AG20443 (cell line): ENCODE measurements at regions not wholly inside any gene's neighbourhood (a gene's known extent, or its start where the extent isn't known, plus 50 kb on each side); places are given as distances from the start of the nearest gene placed in this dataset.

Source experiments
- DNase-seq: peaks from one replicate; pipeline ENCODE4 v3.0.0; 2012; ENCODE audit warnings: low spot score, mixed read lengths

DNA sequence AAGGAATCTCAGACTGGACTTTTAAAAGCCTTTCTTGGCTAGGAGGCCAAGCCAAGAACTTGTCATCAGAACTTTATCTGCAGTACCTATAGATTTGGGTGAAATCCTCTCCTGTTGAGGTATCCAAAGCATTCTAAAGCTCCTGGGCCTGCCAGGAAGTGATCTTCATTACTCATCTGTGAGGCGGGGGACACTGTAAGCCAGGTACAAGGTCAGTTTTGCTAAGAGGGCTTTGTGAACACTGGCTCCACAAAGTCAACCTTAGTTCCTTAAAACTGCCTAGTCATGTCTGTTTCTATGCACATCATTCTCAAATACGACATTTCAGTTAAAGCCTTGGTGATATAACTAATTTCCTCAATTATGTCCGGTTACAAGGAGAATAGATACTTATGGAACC, 236.7 kb downstream of the PIK3R1 start:
- DNase-seq, result no peak

DNA sequence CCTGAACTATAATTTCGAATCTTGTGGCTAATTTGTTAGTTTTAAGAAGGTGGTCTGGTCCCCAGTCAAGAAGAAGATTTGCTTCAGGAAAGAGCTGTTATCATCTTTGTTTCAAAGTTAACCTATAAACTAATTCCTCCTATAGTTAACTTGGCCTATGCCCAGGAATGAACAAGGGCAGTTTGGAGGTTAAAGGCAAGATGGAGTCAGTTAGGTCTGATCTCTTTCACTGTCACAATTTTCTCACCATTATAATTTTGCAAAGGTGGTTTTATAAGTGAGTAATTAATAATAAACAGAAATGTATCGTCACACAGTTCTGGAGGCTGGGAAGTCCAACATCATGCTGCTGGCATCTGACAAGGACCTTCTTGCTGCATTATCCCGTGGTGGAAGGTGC, 238.6 kb downstream of the PIK3R1 start:
- DNase-seq, result no peak

DNA sequence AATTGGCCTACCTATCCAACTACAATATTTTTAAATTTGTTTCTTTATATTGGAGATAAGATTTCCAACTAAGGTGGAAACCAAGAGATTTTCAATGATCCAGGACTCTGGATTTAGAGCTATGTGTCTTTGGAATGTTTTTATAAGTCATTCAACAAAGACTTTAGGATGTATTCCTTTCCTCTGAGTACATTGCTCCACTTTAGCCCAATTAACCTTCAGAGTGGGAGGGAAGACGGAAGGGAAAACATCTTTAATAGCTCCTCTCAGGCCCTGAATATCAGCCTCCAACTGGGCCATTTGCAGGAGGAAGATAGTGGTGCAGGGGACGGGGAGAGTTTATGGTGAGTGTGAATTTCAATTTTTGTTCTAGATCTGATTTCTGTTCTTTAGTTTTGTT, 239.2 kb downstream of the PIK3R1 start:
- DNase-seq, result peak; percentile 13

DNA sequence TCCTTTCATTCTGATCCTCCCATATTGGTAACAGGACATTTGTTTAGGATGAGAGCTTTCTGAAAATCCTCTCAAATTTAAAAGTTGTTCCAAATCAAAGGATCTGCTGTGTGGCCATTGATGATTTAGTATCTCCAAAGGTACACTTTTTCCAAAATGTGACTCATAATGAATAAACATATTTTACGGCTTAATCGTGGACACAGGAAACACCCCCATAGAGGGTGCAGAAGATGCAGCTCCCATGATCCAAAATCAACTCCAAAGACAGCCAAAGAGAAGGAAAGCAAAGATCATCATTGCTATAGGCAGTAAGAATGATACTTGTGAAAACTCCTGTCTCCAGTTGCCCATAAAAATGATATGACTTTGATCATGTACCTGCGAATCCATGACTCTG, 239.7 kb downstream of the PIK3R1 start:
- no peak for DNase-seq

DNA sequence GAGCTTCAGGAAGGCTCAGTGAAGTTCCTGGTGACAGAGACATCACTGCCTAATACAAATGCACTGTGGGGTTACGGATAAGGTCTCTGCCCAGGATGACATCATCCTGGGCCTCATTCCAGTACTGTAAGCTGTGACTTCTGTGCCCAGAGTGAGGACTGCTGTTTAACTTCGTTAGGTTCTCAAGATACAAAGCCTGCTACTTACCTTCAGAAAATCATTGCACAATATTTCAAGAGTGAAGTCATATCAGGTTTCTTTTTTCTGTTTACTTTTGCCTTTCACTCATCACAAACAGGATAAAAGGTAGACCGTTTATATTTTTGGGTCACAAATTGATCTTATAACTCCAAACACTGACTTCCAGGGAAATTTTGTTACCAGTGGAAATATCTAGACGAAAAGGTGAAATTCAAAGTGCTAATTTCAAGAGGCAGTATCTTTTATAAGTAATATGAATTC, 241.2 kb downstream of the PIK3R1 start:
- peak; percentile 57 for DNase-seq

DNA sequence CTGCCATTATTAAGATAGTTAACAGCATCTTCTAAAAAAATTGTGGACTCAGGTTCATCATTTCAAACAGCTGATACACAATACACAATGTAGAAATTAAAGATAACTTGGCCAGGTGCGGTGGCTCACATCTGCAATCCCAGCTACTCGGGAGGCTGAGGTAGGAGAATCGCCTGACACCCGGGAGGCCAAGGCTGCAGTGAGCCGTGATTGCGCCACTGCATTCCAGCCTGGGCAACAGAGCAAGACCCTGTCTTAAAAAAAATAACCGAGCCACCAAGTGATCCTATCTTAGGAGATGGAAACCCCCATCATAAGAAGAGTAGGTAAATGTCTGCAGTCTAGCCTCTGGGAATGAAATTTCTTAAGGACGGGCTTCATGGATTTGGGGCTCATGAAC, 241.7 kb downstream of the PIK3R1 start:
- DNase-seq, result no peak

DNA sequence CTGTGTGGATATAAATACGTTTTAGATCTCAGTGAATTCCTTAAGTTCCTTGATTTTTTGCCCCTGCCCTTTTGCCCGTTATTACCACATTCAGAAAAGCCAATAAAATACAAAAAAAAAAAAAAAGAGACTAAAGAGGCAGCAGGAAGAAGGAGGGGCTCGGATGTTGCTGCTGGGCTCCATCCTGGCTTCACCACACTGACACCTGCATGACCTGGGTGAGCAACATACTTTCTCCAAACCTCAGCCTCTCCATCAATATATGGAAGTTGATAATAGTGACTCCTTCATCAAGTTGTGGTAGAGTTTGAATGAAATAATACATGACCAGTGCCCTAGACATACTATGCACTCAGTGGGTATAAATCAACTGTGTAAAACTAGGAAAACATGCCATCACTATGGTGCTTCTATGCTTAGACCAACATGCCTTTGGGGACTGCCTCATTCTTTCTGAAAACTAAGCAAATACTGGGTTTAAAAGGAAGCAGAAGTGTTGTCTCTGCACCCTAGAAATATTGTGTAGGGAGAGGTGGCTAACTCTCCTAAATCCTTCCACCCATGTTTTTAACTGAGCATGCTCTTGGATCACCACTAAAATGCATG, 243.0 kb downstream of the PIK3R1 start:
- DNase-seq, result no peak

DNA sequence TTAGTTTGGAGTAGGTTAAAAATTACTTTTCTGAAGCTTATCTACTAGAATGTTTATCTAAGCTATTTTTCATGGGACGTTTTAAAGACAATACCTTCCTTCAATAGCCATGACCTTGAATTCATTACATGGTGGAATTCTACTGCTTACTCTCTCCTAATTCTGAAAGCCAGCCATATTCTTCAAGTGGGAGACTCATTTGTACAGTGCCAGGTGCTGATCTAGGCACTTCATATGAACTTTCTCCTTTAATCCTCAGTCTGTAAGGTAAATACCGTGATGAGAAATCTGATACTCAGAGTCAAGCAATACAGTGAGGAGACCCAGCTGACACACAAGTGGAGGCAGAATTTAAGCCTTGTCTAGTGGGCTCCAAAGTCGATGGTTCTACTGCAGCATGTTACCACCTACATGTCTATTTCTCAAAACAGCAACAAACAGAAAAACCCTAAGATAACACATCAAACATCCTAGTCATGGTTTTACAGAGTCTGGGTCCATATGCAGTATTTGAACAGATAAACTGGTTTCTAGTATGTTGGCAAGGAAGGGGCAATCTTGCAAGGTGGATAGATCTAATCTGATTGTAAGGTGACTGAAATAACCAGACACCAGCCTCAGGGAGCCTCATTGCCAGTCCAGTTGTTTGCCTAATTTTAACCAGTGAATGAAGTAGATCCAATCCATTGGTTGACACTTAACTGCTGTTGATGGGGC, 243.7 kb downstream of the PIK3R1 start:
- no peak for DNase-seq

DNA sequence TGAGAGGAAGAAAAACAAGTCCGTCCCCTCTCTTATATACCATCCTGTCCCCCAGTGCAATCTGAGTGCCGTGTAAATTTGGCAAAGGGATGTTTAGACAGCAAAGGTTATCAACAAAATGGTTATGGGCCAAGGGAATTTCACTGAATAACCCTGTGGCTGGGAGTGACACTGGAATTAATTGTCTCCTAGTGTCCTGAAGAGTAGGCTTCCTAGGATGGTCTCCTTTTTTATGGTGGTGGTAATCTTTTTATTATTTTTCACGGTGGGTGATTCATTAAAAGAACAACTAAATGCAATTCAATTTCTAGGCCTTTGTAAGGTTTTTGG, 244.2 kb downstream of the PIK3R1 start:
- DNase-seq, result no peak

DNA sequence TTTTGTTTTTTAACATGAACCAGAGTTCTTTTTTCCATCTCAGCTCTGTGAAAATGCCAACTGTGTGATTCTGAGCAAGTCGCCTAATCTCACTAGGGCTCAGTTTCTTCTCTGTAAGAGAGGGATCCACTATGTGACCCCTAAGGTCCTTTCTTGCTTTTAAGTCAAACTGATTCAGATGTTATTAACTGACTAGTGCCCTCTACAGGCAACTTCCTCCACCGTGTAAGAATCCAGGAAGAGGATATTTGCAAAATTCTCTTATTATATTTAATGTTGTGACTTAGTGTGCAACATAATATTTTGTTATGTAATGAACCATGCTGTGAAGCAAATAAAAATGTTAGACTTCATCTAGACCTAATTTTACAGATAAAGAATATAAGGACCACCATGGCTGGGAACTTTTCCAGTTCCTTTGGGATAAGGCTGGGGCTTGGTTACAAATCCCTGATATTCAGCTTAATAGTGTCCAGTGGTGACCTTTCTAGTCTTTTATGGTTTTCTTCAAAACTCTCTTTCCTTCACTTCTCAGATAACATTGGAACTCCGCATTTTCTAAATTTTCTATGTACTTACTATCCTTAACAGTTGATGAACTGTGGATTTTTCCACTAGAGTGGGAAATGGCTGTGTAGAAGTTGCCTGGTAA, 244.7 kb downstream of the PIK3R1 start:
- peak; percentile 38 for DNase-seq

DNA sequence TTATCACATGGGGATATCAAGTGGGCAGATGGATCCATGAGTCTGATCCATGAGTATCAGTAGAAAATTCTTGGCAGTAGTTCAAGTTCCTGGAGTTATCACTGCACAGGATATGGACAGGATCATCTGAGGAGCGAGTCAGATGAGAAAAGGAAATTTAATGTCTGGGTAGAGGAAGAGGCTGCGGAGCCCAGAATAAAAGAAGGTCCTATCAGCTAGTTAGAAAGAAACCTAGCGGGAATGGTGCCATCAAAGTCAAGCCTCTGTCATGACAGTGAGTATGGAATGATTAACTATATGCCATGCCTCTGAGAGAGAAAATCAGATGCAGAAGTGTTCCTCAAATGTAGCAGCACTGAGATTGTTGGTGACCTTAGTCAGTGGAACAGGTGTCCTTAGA, 248.1 kb downstream of the PIK3R1 start:
- no peak for DNase-seq

DNA sequence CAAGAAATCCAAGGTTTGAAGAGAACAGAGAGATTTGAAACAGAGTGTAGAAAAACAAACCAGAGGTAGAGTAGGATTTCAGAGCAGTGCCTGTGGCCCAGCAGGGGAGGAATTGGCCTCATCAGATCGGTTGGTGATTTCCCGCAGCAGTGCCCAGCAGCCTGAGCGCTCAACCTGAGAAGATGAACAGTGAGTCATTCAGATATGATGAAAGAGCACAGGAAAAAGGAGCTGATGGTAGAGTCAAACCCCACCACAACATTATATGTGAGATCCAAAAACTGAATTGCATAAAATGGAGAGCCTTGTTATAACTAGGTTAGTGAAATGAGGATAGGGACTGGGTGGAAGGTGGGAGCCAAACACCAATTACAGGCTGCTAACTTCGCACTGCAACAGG, 248.9 kb downstream of the PIK3R1 start:
- no peak for DNase-seq

DNA sequence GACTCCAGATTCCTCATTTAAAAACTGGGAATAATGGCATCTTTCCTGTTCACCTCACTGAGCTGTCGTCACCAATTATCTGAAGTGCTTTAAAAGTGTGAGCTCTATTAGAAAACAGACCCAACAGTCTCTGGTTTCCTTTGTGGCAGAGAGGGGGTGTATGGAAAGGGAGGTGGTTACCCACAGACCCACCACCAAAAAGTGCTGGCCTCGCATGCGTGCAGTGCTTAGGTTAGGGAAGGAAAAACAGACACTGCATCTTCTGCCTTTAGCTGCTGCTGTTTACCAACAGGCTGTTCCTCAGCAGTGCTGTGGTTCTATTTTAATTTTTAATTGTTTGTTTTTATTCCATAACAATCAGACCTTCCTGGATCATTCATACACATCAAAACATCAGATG, 249.6 kb downstream of the PIK3R1 start:
- DNase-seq, result no peak

DNA sequence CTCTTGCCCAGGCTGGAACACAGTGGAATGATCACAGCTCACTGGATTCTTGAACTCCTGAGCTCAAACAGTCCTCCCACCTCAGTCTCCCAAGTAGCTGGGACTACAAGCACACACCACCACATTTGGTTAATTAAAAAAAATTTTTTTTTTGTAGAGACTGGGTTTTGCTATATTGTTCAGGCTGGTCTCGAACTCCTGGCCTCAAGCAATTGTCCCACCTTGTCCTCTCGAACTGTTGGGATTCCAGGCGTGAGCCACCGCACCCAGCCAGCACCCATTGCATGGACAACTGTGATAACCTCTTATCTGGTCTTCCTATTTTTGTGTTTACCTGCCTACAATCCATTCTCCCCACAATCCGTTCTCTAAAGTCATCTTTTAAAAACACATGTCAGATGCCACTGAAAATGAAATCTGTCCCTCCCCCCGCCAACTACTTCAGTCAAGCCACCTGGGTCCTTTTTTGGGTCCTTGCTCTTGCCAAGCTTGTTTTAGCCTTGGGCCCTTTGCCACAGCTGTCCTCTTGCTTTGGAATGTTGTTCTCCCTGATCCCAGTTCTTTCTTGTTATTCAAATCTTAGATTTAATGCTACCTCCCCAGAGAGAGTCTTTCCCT, 250.5 kb downstream of the PIK3R1 start:
- DNase-seq, result no peak

DNA sequence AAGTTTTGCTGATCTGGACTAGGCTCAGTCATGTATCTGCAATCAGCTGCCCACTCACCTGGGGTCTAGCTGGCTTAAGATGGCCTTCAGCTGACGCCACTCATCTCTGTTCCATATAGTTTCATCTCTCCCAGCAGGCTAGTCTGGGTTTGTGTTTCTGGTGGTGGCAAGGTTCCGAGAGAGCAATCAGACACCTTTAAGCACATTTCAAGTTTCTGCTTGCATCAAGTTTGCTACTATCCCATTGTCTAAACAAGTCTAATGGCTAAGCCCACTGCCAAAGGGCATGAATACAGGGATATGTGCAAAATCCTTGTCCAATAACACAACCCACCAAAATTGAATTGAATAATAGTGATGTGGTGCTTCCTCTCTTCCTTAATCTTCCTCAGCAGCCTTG, 251.7 kb downstream of the PIK3R1 start:
- no peak for DNase-seq

DNA sequence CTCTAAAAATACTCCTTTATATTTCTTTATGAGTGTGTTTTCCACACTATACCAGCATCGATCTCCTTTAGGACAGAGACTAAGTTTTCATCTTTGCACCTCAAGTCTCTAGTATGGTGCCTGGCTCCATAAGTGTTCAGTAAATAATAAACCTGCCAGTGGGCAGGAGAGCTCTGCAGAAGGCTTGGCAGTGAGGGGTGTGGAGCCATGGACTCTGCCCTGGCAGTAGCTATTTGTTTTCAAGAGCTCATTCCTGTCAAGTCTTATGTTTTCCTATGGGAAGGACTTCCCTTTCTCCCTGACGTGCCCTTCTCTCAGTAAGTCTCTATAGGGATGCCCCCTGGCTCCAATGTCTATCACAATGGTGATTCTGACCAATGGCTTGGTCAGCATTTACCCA, 252.2 kb downstream of the PIK3R1 start:
- no peak for DNase-seq

DNA sequence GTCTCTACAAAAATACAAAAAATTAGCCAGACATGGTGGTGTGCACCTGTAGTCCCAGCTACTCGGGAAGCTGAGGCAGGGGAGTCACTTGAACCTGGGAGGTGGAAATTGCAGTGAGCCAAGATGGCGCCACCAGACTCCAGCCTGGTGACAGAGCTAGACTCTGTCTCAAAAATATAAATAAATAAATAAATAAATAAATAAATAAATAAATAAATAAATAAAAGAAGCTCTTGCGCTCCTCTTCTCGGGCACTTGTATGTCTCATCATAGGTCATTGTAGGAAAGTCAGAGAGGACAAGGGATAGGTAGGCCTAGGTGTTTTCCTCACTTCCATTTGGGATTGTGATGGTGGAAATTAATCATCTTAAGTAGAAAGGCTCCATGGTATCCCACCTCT, 252.8 kb downstream of the PIK3R1 start:
- no peak for DNase-seq

DNA sequence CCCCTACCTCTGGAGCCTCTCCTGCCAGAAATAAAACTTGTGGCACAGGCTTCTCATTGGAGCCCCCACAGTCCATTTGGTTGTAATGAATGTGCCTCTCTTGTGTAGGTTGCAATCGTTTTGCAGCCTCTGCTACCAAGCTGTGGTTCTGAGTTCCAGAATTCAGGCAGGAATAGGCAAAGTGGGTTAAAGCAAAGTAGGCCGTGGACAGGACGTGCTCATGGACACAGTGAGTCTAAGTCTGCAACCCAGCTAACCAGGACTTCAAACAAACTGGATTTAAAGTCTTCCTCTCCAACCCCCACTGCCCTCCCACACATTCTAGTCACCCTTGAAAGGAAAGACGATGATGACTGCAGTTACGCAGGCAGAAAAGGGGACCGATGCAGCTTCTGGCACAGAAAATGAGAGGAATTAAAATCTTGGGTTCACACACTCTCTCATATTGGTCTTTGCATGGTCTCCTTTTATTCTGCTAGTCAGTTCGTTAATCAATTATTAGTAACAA, 260.0 kb downstream of the PIK3R1 start:
- DNase-seq, result no peak

DNA sequence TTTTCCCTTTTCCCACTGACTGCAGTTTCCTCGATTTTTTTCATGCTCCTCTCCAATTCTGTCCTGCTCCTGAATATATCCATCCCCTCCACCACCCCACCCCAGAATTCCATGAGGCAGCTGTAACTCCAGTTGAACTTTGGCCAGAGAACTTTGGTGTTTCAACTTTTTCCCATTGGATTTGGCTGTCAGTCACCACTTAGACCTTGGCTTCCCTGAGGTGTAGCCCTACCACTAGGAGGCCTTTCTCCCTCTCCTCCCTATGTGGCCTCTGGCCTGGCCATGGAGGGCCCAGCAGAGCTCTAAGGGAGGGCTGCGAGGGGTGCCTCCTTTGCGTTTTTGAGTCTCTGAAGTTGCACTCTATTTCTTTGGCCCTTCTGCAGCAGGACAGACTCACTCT, 261.3 kb downstream of the PIK3R1 start:
- DNase-seq, result no peak

DNA sequence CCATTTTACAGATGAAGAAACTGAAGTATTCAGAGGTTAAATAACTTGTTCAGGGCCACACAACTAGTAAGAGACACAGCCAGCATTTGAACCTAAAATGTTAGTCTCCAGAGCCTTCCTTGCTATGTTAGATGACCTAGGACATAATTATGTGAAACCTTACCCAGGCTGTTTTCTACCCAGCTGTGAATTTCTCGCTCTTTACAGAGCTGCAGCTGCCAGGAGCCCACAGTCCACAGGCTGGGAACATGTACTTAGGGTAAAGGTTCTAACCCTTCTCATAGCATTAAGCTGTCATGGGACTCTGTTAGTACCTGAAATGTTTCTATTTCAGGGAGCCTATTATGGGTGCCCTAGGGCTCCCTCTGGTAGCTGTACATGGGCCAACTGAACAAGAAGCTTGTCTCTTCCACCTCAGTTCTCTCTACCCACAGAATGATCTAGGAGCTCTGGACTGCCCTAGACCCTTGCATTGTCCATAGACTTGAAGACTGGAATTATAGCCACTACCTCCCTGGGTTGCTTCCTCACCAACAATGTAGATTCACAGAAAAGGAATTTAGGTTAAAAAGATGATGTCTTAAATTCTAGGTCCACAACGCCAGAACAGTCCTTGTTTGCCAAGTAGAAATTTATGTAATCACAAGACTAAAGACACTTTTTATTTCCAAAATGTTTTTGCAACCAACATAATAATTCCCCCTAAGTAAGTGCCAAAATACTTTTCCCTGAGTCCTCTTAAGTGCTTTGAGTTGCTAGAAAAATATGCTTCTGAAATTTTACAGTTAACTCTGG, 262.9 kb downstream of the PIK3R1 start:
- peak; percentile 64 for DNase-seq

DNA sequence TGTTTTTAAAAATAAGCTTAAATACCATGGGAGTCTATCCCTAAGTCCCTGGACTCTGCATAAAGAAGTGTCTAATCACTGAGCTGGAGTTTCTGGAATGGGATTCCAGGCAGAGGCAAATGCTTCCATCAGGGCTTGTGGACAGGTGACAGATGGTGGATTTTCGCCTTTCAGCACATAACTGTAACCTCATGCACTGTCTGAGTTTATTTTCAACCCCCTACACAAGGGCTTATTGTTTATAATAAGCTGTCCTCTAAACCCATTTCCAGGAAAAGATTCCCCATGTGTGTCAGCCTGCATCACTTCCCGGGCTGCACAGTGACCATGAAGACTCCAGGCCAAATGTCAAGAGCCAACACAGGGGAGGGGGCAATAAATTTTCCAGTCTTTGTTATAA, 264.0 kb downstream of the PIK3R1 start:
- DNase-seq, result no peak

DNA sequence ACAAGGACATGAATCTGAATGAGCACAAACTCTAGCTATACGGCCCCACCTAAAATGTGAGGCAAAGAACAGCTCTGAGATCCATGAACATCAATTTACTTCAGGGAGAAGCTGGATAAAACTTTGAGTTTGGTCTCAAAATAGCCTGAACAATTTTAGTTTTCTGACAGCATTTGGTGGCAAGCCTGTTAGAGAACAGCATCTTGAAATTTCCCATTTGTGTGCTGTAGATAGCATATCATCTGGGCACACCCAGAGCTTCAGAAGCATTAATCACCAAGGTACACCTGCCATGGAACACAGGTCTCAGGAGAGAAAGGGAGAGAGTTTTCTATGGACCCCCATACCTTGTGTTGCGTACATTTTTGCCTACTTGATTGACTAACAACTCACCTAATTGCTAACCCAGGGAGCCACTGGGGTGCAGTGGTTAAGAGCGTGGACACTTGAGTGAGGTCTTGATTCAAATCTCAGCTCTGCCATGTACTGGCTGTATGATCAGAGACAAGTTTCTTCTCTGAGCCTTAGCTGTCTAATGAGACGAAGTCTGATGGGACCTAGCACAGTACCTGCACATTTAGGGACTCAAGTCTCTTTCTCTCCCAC, 264.9 kb downstream of the PIK3R1 start:
- no peak for DNase-seq
